Ascending aorta (tissue), 2 donors: ENCODE measurements at regions not wholly inside any gene's neighbourhood (a gene's known extent, or its start where the extent isn't known, plus 50 kb on each side); places are given as distances from the start of the nearest gene placed in this dataset.

Source experiments
- DNase-seq, 2 donors: peaks; one replicate each; pipeline ENCODE4 v3.0.0-alpha.2; 2019; ENCODE audit warnings: low spot score in 2 of 2
- H3K27ac ChIP-seq, 2 donors: fragments of 200-600 bp; sonication (generic); one replicate each; pipeline ENCODE4 v1.5.1; 2016 to 2017; ENCODE audit warnings: mild to moderate bottlenecking in 1 of 2
- H3K27me3 ChIP-seq: fragments of 200-600 bp; sonication (generic); one replicate; pipeline ENCODE4 v1.5.1; 2017
- H3K36me3 ChIP-seq, 2 donors: fragments of 200-600 bp; sonication (generic); one replicate each; pipeline ENCODE4 v1.5.1; 2016
- H3K4me1 ChIP-seq, 2 donors: fragments of 200-600 bp; sonication (generic); one replicate each; pipeline ENCODE4 v1.5.1; 2016 to 2017; ENCODE audit warnings: mild to moderate bottlenecking in 1 of 2
- H3K4me3 ChIP-seq, 2 donors: fragments of 200-600 bp; sonication (generic); one replicate each; pipeline ENCODE4 v1.5.1; 2016 to 2017; ENCODE audit warnings: mild to moderate bottlenecking in 1 of 2
- H3K9me3 ChIP-seq, 2 donors: fragments of 200-600 bp; sonication (generic); one replicate each; pipeline ENCODE4 v1.5.1; 2016
- intact Hi-C: fragments of 100-400 bp; cut with DNase I; formaldehyde crosslinking; loops from one replicate; pipeline ENCODE4 v1.15.1; 2023
- TF ChIP-seq, protein P1 (sequence below), 3 experiments: fragments of 200-600 bp in 2 of 3; fragments of 450-650 bp in 1 of 3; sonication (generic) in 2 of 3; IDR thresholded peaks; one replicate each; pipeline ENCODE4 v1.5.1; 2016 to 2019; ENCODE audit warnings: antibody characterized with exemption in 3 of 3, mild to moderate bottlenecking in 1 of 3, moderate library complexity in 1 of 3

- Histone ChIP-seq H3K27me3 (no peaks in the 10 kb centered on the region), H3K27ac (no peak overlapping the region), H3K4me1 (no peaks in the 10 kb centered on the region), H3K4me3 (no peak overlapping the region), H3K36me3 (no peaks in the 10 kb centered on the region), H3K9me3 (no peaks in the 10 kb centered on the region)
- DNase-seq, result no peak
- TF ChIP-seq, protein P1, sequence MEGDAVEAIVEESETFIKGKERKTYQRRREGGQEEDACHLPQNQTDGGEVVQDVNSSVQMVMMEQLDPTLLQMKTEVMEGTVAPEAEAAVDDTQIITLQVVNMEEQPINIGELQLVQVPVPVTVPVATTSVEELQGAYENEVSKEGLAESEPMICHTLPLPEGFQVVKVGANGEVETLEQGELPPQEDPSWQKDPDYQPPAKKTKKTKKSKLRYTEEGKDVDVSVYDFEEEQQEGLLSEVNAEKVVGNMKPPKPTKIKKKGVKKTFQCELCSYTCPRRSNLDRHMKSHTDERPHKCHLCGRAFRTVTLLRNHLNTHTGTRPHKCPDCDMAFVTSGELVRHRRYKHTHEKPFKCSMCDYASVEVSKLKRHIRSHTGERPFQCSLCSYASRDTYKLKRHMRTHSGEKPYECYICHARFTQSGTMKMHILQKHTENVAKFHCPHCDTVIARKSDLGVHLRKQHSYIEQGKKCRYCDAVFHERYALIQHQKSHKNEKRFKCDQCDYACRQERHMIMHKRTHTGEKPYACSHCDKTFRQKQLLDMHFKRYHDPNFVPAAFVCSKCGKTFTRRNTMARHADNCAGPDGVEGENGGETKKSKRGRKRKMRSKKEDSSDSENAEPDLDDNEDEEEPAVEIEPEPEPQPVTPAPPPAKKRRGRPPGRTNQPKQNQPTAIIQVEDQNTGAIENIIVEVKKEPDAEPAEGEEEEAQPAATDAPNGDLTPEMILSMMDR (IDR thresholded peaks at IDR 0.05), result no peak
- intact Hi-C loops, result no loop called here
These were observed 2161.4 kb upstream of the PIK3C3 start for GRCh38 chr18:39793609-39794008.

GRCh38 chr18:39788383-39788782 is 2166.7 kb upstream of the PIK3C3 start:
- no peak for DNase-seq
- Histone ChIP-seq H3K27ac (no peak overlapping the region), H3K36me3 (no peaks in the 10 kb centered on the region), H3K27me3 (no peaks in the 10 kb centered on the region), H3K9me3 (no peaks in the 10 kb centered on the region), H3K4me1 (no peaks in the 10 kb centered on the region), H3K4me3 (no peak overlapping the region)
- TF ChIP-seq, protein P1 (IDR thresholded peaks at IDR 0.05), result no peak
- intact Hi-C loops, result no loop called here

DNA sequence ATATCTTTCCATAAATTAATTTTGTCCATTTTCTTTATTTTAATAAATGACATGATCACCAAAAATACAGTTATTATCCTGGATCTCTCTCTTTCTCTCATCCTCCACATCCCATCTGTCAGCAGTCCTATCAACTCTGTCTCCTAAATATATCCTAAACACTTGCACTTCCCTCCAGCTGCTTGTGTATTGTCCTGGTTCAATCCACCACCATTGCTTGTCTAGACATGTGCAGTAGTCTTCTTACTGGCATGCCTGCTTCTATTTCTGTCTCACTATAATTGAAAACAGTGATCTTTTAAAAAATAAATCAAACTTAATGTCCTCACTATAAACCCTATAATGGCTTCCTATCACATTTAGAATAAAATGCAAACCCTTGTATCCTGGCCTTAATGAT is 2168.6 kb upstream of the PIK3C3 start:
- Histone ChIP-seq H3K36me3 (no peaks in the 10 kb centered on the region), H3K27me3 (no peaks in the 10 kb centered on the region), H3K4me1 (no peaks in the 10 kb centered on the region), H3K4me3 (no peak overlapping the region), H3K27ac (no peak overlapping the region), H3K9me3 (no peaks in the 10 kb centered on the region)
- no peak for DNase-seq
- TF ChIP-seq, protein P1 (IDR thresholded peaks at IDR 0.05), result no peak
- intact Hi-C loops, result no loop called here

DNA sequence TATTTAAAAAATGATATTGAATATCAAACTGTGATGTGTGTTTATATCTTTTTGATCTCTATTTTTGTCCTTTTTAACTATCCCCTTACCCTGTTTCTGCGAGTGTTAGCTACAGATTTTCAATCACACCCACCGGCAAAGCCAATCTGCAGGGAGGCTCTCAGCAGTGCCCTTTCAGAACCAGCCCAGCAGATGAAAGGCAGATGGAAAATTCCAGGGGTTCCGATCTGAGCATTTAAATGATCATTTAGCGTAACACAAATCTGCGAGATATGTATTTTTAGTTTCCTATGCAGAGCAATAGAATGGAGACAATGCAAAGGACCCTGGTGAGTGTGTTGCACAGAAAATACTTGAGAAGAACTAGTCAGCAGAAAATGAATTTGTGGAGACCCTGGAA is 2170.5 kb upstream of the PIK3C3 start:
- H3K27me3 ChIP-seq, result no peaks in the 10 kb centered on the region
- H3K4me3 ChIP-seq, result no peak overlapping the region
- H3K27ac ChIP-seq, result no peak overlapping the region
- H3K9me3 ChIP-seq, result no peaks in the 10 kb centered on the region
- TF ChIP-seq, protein P1 (IDR thresholded peaks at IDR 0.05), result no peak
- no peak for DNase-seq
- intact Hi-C loops, result no loop called here
- no peaks in the 10 kb centered on the region for H3K4me1 ChIP-seq
- H3K36me3 ChIP-seq, result no peaks in the 10 kb centered on the region

GRCh38 chr18:39781565-39781964 is 2173.5 kb upstream of the PIK3C3 start:
- Histone ChIP-seq H3K27me3 (no peaks in the 10 kb centered on the region), H3K36me3 (no peaks in the 10 kb centered on the region), H3K4me1 (no peaks in the 10 kb centered on the region), H3K9me3 (no peaks in the 10 kb centered on the region), H3K4me3 (no peak overlapping the region), H3K27ac (no peak overlapping the region)
- intact Hi-C loops, result no loop called here
- TF ChIP-seq, protein P1 (IDR thresholded peaks at IDR 0.05), result no peak
- no peak for DNase-seq

DNA sequence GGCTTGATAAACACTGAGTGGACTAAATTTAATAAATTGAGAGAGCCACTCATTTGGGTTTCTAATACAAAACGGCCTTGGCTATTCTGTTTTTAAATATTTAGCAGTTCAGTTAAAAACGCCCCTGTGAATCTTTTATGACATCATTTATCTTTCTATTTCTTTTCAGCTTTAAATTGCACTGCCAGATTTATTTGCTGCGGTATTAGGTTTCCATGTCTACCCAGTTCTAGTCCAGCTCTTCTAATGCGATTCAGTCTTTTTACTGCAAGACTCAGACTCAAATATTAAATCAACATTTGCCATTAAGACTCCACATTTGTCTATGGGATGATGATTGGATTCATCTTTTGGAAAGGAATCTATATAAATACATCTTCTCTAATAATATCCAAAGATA is 2174.3 kb upstream of the PIK3C3 start:
- intact Hi-C loops, result no loop called here
- Histone ChIP-seq H3K36me3 (no peaks in the 10 kb centered on the region), H3K9me3 (no peaks in the 10 kb centered on the region), H3K27ac (no peak overlapping the region), H3K4me1 (no peaks in the 10 kb centered on the region), H3K4me3 (no peak overlapping the region), H3K27me3 (no peaks in the 10 kb centered on the region)
- TF ChIP-seq, protein P1 (IDR thresholded peaks at IDR 0.05), result no peak
- DNase-seq, result no peak
